Endodermal cell (in vitro differentiated cells): ENCODE measurements at regions not wholly inside any gene's neighbourhood (a gene's known extent, or its start where the extent isn't known, plus 50 kb on each side); places are given as distances from the start of the nearest gene placed in this dataset.
A peak's percentile ranks its signal among the peaks of the same experiment; 100 is the strongest.

ENCODE experiments used
- DNase-seq: peaks from one replicate; pipeline ENCODE4 v3.0.0-alpha.2; 2017
- H3K27ac ChIP-seq: 2 replicates; pipeline ENCODE4 v1.5.1; 2013; ENCODE audit warnings: mild to moderate bottlenecking, low read depth, low read length, moderate library complexity
- H3K27me3 ChIP-seq: 2 replicates; pipeline ENCODE4 v1.6.1; 2013; ENCODE audit warnings: mild to moderate bottlenecking, low read length, moderate library complexity; ENCODE audit not compliant: insufficient read depth, control insufficient read depth, poor library complexity, severe bottlenecking
- H3K36me3 ChIP-seq: 2 replicates; pipeline ENCODE4 v1.7.0; 2013; ENCODE audit warnings: mild to moderate bottlenecking, low read length, moderate library complexity; ENCODE audit not compliant: control insufficient read depth, insufficient read depth
- H3K4me1 ChIP-seq: one replicate; pipeline ENCODE4 v1.7.0; 2013; ENCODE audit warnings: low read length; ENCODE audit not compliant: control insufficient read depth, insufficient read depth
- H3K4me3 ChIP-seq: 2 replicates; pipeline ENCODE4 v1.5.1; 2013; ENCODE audit warnings: mild to moderate bottlenecking, low read length, moderate library complexity
- H3K9ac ChIP-seq: 2 replicates; pipeline ENCODE4 v1.6.1; 2013; ENCODE audit warnings: mild to moderate bottlenecking, low read length, moderate library complexity; ENCODE audit not compliant: poor library complexity, severe bottlenecking; ENCODE audit errors: extremely low read depth
- H3K9me3 ChIP-seq: 2 replicates; pipeline ENCODE4 v1.6.1; 2013; ENCODE audit warnings: mild to moderate bottlenecking, low read length, moderate library complexity; ENCODE audit not compliant: control insufficient read depth
- H3K27ac Mint-ChIP-seq: 2 replicates; pipeline ENCODE4 v1.8.0; 2020; ENCODE audit warnings: mixed read lengths
- H3K27me3 Mint-ChIP-seq: 2 replicates; pipeline ENCODE4 v1.8.0; 2021; ENCODE audit warnings: mild to moderate bottlenecking, mixed read lengths; ENCODE audit not compliant: insufficient read depth
- H3K36me3 Mint-ChIP-seq: 2 replicates; pipeline ENCODE4 v1.8.0; 2020; ENCODE audit warnings: low read depth, mixed read lengths
- H3K4me1 Mint-ChIP-seq: 2 replicates; pipeline ENCODE4 v1.8.0; 2020; ENCODE audit warnings: mixed read lengths
- H3K4me3 Mint-ChIP-seq: 2 replicates; pipeline ENCODE4 v1.8.0; 2020; ENCODE audit warnings: mild to moderate bottlenecking, moderate library complexity, mixed read lengths
- H3K9me3 Mint-ChIP-seq: 2 replicates; pipeline ENCODE4 v1.8.0; 2020; ENCODE audit warnings: mild to moderate bottlenecking, mixed read lengths
- WGBS, 2 experiments: methylation state at CpG; one replicate each; pipeline versions ENCODE4 v1.1.5 to v1.1.7; 2013; ENCODE audit warnings: missing lambda C conversion rate in 2 of 2, mixed read lengths in 1 of 2; ENCODE audit not compliant: insufficient coverage in 1 of 2, insufficient read length in 1 of 2; 5-methylcytosine and 5-hydroxymethylcytosine counted together
- TF ChIP-seq, protein P1 (sequence below): fragments of 200-600 bp; sonication (generic); conservative IDR thresholded peaks from 2 replicates; pipeline ENCODE4 v1.5.0; 2021; ENCODE audit warnings: antibody characterized with exemption, mild to moderate bottlenecking

DNA sequence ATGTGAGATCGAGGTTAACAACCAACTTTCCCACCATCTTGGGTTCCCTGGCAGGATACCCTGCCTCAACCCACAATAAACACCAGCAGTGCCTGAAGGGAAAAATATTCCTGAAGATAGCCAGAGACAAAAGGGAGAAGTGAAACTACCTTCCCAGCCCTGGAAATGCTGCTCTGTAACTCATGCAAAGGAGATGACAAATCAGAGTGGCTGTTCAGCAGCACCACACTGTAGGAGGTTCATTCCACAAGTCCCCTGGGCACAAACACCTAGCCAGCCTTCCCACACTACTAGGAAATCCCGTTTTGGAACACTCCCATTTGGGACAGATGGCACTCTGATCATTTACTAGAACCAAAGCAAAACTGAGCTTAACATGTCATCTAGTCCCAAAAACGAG, 190.7 kb upstream of the RBBP8 start:
- no peaks in the 10 kb centered on the region for H3K9me3 Mint-ChIP-seq
- H3K9me3 ChIP-seq, result no peaks in the 10 kb centered on the region
- 60 to 76% methylated on average over 2 to 3 of the region's 3 CpGs for WGBS, 2 experiments
- peaks cover 8% of the 10 kb centered on the region for H3K4me1 Mint-ChIP-seq
- H3K27me3 Mint-ChIP-seq, result peaks cover 3% of the 10 kb centered on the region
- H3K4me3 Mint-ChIP-seq, result no peak overlapping the region
- no peak for DNase-seq
- H3K36me3 ChIP-seq, result no peaks in the 10 kb centered on the region
- H3K9ac ChIP-seq, result no peak overlapping the region
- H3K4me3 ChIP-seq, result no peak overlapping the region
- no peak overlapping the region for H3K27ac ChIP-seq
- TF ChIP-seq, protein P1, sequence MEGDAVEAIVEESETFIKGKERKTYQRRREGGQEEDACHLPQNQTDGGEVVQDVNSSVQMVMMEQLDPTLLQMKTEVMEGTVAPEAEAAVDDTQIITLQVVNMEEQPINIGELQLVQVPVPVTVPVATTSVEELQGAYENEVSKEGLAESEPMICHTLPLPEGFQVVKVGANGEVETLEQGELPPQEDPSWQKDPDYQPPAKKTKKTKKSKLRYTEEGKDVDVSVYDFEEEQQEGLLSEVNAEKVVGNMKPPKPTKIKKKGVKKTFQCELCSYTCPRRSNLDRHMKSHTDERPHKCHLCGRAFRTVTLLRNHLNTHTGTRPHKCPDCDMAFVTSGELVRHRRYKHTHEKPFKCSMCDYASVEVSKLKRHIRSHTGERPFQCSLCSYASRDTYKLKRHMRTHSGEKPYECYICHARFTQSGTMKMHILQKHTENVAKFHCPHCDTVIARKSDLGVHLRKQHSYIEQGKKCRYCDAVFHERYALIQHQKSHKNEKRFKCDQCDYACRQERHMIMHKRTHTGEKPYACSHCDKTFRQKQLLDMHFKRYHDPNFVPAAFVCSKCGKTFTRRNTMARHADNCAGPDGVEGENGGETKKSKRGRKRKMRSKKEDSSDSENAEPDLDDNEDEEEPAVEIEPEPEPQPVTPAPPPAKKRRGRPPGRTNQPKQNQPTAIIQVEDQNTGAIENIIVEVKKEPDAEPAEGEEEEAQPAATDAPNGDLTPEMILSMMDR, result no peak
- no peaks in the 10 kb centered on the region for H3K27me3 ChIP-seq
- no peaks in the 10 kb centered on the region for H3K4me1 ChIP-seq
- H3K27ac Mint-ChIP-seq, result no peak overlapping the region
- H3K36me3 Mint-ChIP-seq, result no peaks in the 10 kb centered on the region

DNA sequence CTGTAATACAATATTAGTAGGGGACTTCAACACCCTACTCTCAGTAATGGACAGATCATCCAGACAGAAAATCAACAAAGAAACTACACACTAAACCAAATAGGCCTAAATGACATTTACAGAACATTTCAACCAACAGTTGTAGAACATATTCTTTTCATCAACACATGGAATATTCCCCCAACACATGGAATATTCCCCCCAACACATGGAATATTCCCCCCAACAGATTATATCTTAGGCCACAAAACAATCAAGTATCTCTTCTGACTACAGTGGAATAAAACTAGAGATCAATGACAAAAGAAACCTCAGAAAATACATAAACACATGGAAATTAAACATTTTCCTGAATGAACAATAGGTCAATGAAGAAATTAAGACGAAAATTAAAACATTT, 187.2 kb upstream of the RBBP8 start:
- Histone ChIP-seq H3K4me1 (no peaks in the 10 kb centered on the region), H3K27me3 (no peaks in the 10 kb centered on the region)
- WGBS, 2 experiments, result 86% methylated on average over 1 of the region's 1 CpG; no CpG with 5 or more reads in 1 of the 2 experiments

DNA sequence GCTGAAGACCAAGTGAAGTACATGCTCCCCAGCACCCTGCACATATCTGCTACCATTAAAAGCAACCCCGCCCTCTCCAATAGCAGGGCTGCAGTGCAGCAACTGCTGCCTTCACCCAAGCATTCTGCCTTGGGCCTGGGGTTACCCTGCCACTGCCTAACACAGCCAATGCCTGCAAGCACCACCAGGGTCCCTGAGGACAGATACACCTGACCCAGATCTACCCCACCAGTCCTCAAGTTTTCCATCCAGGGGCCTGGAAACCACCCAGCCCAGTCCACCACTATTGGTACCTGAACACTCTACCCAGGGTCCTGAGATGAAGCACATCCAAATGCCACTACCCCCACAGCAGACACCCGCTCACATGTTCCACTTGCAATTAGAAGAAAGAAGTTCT, 181.1 kb upstream of the RBBP8 start:
- H3K4me1 Mint-ChIP-seq, result no peaks in the 10 kb centered on the region
- no peak overlapping the region for H3K27ac ChIP-seq
- no peak overlapping the region for H3K4me3 ChIP-seq
- no peak overlapping the region for H3K9ac ChIP-seq
- H3K9me3 Mint-ChIP-seq, result peaks cover 5% of the 10 kb centered on the region
- H3K4me1 ChIP-seq, result no peaks in the 10 kb centered on the region
- no peak for DNase-seq
- WGBS, 2 experiments, result 83% methylated on average over 1 of the region's 2 CpGs; no CpG with 5 or more reads in 1 of the 2 experiments
- H3K36me3 Mint-ChIP-seq, result no peaks in the 10 kb centered on the region
- peaks cover 3% of the 10 kb centered on the region for H3K27me3 Mint-ChIP-seq
- no peak overlapping the region for H3K4me3 Mint-ChIP-seq
- no peaks in the 10 kb centered on the region for H3K36me3 ChIP-seq
- no peaks in the 10 kb centered on the region for H3K27me3 ChIP-seq
- no peaks in the 10 kb centered on the region for H3K9me3 ChIP-seq
- no peak overlapping the region for H3K27ac Mint-ChIP-seq
- TF ChIP-seq, protein P1, result peak; percentile 16

More for the DNA sequence above, 187.2 kb upstream of the RBBP8 start:
- H3K36me3 ChIP-seq, result no peaks in the 10 kb centered on the region
- Mint-ChIP-seq H3K27me3 (peaks cover 3% of the 10 kb centered on the region), H3K36me3 (no peaks in the 10 kb centered on the region), H3K4me1 (peaks cover 8% of the 10 kb centered on the region), H3K27ac (no peak overlapping the region), H3K4me3 (no peak overlapping the region), H3K9me3 (peaks cover 5% of the 10 kb centered on the region)
- no peak for DNase-seq
- H3K27ac ChIP-seq, result no peak overlapping the region
- H3K9me3 ChIP-seq, result no peaks in the 10 kb centered on the region
- no peak overlapping the region for H3K4me3 ChIP-seq
- TF ChIP-seq, protein P1, result no peak
- no peak overlapping the region for H3K9ac ChIP-seq
